HG03460 (cell line): ENCODE measurements at regions not wholly inside any gene's neighbourhood (a gene's known extent, or its start where the extent isn't known, plus 50 kb on each side); places are given as distances from the start of the nearest gene placed in this dataset.
"Not testable (repeated sequence)": the region's sequence is repeated elsewhere in the genome, so short reads cannot be mapped to it uniquely, and the experiment has no call there.

Experiments
- ATAC-seq: cut with Tn5 transposase; IDR thresholded peaks from one replicate; pipeline ENCODE4 v1.9.1; 2021; ENCODE audit not compliant: unreplicated experiment

DNA sequence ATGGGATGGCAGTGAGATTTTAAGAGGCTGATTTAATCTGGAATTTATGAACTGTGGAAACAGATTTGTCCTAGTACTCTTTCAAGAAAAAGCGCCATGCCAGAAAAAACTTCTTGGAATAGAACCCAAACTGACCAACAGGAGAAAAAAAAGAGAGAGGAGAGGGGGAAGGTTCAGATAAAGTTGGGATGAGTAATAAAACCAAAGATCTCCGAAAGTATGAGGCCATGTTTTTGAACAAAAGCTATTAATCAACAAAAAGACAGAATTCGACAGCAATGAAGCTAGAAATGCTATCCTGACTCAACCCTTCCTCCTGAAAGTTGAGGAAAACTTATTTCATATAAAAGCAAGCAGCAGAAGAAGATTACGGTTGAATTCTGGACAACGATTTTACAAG is 135.5 kb downstream of the CEMIP2 start:
- ATAC-seq = no peak

DNA sequence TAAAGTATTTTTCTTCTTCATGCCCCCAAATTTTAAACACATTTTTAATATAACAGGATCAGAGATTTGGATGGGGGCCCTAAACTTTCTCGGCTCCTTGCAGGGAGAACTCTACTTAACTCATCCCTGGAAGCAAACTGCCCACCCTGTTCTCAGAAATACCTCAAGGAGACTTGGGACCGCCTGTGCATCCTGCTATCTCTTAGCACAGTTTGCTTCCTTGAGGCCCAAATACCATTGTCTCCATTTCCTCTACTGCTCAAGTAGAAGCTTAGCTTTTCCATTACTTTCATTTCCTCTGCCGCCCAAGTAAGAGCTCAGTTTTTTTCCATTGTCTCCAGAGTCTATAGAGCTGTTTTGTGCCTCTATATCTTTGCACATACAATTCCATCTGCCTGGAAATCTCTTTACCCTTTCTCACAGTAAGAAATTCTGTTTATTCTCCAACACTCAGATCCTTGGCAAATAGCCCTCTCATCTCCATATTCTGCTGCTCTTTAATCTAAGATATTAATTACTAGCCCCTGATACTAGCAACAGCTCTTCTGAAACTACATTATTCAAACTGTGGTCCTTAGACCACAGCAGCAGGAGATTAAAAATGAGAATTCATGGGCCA is 137.8 kb downstream of the CEMIP2 start:
- no peak for ATAC-seq

DNA sequence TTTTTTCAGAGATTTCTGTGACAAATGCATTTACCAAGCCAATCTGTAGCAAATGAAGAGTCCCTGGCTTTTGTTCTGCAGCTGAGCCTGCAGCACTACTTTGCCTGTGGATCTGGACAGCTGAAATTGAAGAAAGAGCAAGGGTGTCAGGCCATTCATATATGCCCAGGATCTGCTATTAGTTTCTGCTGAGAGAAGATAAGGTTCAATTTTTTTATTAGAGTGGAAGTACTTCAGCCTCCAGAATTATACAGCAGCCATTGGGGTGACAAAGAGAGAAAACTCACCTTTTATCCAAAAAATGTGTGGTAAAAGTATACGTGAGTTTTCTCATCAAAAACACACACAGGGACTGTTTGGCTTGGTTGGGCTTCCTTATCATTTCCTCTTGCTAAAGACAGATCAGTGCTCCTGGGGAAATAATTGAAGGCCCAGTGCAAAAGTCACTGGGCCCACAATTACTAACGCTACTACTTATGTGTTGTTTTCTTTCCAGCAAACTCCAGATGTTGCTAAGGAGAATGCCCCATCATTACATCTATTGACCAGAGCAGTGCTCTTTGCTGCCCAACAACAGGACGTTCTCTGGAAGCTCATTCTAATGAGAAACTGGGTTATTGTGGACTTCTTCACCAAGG is 138.6 kb downstream of the CEMIP2 start:
- no peak for ATAC-seq

DNA sequence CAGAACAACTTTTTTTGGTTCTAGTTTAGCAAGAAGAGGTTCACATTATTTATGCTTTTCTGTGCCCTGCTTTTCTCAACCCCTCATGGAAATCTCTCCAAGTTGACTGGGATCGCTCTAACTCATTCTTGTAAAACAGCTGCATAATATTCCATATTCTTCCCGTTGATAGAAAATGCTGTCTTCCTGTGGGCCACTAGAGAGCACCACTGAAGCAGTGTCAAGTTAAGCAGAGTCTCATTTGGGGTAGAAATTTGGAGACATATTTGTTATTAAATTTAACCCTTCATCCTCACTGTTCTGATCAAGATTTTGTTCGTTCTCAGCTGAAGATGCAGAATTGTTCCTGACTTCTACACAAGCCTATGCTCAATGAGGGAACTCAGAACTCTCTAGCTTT is 140.1 kb downstream of the CEMIP2 start:
- ATAC-seq = no peak

DNA sequence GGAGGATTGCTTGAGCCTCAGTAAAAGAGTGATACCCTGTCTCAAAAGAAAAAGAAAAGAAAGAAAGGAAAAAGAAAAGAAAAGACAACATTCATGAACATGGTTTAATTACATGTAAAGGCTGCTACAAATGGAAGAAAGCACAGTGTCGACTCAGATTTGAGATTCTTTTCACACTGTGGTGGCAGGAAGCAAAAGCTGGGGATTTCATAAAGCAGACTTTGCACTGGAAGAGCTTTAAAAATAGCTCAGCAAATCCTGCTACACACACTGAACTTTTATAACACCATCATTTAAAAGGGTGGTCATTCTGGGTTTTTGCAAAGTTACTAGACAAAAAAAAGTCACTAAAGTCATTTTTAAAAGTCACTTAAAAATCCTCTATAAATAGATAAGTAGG is 140.8 kb downstream of the CEMIP2 start:
- ATAC-seq = no peak

DNA sequence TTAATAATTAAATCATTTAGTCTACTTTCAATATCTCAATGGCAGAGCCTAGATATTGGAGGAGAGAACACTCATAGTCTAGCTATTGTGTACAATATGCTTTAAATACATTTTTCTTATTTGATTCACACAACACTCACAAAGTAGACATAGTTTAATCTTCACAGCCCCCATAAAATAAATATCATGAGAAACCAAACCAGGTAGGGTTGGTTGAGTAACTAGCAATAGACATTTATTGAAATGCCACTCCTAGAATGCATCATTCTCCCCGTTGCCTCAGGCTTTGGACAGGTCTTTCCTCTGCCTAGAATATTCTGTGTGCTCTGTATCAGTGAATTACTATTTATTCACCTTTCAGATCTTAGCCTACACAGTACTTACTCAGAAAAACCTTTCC is 141.9 kb downstream of the CEMIP2 start:
- ATAC-seq = no peak

DNA sequence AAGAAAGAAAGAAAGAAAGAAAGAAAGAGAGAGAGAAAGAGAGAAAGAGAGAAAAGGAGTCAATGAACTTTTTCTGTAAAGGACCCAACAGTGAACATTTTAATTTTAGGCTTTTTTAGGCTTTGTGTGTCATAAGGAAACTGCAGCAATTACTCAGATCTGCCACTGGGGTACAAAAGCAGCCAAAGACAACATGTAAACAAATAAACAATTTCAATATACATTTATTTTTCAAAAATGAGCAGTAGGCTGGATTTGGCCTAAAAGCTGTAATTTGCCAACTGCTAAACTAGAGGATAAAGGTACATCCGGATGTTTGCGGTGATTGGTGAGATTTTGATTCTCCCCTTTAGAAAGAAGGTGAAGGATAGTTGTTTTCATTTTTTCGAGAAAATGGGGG is 143.6 kb downstream of the CEMIP2 start:
- ATAC-seq = no peak

DNA sequence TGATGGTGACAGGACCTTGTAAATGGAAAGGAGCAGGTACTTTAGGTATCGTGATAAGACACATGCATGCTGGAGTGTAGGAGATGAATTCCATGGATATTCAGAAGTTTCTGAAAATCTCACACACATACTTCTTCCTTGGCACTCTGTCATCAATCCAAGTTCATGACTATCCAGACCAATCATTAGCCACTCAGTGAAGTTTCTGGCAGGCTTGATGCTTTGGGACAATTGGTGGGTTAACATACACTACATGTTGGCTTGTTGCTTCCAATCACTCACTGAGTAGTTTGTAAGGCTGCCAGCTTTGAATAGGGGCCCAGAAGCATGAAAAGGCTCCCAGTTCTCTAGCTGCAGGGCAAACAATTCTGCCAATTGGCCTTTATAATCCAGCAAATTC is 147.6 kb downstream of the CEMIP2 start:
- no peak for ATAC-seq

DNA sequence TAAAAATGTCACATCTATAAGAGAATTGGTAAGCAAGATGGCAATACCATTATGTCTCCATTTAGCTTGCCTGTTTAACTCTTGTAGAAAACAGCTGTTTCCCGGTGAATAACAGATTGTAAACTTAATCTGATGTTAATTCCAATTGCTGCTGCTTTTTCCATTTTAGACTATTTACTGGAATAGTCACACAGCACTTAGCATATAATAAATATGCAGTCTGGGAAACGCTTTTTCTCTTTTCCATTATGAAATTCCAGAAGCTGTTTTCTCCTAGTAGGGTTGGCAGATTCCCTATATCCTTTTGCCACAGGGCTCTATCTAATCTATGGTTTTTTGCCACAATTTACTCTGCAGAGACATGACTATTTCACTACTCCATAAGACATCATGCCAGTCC is 148.0 kb downstream of the CEMIP2 start:
- ATAC-seq = no peak

DNA sequence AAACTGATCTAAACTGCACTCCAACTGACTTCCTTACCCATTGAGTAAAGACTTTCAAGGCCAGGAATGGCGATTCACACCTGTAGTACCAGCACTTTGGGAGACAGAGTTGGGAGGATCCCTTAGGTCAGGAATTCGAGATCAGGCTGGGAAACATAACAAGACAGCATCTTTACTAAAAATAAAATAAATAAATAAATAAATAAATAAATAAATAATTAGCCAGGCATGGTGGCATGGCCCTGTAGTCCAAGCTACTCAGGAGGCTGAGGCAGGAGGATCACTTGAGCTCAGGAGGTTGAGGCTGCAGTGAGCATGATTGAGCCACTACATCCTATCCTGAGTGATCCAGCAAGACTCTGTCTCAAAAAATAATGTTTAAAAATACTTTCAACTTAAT is 148.4 kb downstream of the CEMIP2 start:
- no peak for ATAC-seq

DNA sequence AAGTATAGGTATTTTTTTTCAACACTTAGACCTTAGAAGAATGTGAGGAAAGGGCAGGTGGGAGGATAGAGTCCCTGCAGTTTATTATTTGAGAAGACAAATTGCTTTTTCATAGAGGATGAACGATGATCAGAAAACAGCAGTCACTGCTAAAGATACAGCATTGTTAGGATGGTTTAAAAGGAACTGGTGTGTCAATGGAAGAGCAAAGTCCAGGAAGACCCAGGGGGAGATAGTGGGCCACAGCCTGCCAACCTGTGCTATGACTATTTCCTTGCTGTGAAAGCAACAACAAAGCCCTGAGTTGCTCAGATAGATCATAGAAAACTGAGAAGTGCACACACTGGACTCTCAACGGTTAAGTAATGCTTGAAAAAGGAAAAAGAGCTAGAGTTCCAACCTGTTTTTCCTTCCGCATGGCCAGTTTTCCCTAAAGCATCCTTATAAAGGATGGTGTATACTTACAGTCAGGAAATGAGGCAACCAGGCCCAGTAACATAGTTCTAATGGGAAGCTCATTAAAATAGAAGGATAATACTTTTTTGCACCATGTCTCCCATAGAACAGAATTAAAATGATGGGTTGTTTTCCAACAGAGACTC is 153.8 kb downstream of the CEMIP2 start:
- ATAC-seq = no peak

DNA sequence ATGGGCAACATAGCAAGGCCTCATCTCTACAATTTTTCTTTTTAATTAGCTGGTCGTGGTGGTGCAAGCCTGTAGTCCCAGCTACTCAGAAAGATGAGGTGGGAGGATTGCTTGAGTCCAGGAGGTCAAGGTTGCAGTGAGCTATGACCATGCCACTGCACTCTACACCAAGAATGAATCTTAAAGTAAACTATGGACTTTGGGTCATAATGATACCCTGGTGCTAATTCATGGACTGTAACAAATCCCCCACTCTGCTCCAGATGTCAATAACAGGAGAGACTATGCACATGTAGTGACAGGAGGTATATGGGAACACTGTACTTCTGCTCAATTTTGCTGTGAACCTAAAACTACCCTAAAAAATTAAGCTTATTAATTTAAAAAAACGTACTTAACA is 155.4 kb downstream of the CEMIP2 start:
- ATAC-seq = no peak

DNA sequence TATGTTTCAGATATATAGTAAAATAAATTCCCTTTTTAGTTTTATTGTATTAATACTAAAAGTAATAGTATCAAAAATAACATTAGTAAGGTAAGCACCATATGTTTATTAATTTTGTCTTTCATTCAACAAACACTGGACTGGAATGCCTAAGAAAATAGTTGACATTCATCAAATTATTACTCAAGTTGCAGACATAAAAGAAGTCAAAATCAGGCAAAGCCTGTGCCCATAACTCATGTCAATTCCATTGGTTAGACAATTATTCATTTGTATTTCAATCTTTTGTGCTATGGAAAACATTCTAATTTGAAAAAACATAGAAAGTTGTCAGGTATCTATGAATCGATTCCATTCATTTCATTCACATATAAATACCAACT is 158.9 kb downstream of the CEMIP2 start:
- ATAC-seq = no peak

DNA sequence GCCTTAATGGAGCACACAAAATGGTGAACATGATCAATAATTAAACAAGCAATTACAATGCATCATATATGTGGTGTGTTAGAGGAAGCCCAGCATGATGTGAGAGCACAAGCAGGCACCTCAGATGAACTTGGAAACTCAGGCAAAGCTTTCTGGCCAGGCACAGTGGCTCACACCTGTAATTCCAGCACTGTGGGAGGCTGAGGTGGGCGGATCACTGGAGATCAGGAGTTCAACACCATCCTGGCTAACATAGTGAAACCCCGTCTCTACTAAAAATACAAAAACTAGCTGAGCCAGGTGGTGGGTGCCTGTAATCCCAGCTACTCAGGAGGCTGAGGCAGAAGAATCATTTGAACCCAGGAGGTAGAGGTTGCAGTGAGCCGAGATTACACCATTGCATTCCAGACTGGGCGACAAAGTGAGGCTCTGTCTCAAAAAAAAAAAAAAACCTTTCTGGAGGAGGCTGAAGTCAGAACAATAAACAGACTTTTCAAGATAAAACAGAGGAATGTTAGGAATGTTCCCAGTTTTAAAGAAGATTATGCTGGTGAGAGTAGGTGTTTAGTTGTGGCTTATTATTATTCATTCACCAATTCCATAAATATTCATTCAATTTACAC is 159.4 kb downstream of the CEMIP2 start:
- ATAC-seq = no peak

DNA sequence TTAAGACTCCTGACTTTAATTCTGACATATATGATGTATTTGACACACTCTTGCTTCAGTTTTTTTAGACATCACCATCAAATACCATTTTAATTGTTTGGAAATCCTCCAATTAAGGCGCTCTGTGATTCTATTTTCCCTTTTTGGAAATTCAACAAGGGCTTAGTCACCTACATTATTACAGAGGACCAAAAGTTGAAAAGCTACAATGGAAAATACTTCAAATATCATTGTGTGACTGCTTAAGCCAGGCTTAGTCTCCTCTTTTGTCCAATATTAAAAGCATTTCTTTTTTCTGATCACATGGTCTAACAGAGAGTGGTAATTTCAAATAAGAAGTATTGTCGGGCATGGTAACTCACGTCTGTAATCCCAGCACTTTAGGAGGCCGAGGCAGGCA is 160.3 kb downstream of the CEMIP2 start:
- no peak for ATAC-seq

DNA sequence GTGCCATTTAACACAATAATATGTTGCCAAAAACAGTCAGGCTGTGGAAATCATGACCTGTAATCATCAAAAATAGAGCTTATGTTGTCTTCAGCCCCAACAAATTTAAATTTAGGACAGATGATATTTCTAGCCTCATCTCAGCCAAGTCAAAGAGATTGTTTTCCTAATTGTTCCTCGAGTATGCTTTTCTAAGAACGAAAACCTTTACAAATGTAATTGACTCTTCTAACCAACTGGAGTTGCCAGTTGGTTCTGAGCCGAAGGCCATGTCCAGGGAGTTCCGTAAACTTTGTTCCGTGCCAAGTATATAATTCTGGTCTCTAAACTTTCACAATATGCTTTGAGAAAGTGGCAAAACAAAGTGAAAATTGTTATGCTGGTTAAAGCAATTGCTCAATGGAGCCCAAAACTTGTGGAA is 160.8 kb downstream of the CEMIP2 start:
- no peak for ATAC-seq

DNA sequence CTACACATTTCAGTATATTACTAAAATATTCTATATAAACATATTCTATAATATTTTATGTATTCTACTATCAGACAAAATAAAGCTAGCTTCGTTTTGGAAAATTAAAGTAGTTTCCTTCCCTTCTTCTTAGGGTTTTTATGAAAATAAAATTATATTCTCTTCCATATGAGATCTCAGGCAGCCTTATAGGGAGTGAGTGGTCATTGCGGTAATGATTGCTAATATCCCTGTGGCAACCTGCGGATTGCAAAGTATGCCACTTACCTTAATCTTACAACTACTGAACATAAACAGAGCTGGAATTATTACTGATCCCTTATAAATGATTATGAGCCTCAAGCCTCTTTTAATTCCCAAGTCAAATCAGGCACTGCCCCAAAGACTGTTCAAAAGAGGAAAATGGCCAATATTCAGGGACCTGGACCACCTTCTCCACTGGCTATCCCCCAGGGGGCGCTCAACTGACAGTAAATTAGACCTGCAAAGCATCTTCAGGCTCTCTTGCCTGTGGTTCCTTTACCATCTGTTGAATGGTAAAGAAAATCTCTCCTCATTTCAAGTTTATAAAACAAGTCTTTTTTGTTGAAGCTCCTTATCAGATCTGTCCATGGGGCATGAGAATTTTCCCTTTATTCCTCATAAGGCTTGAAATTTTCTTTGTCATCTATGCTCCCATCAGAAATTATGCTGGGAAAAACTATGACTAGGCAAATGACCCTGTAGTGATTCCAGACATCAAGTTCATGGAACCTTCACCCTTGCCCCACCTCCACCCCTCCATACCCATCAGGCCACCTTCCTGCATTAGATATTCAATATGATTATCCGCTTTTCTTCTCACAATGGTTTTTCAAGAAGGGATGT is 163.9 kb downstream of the CEMIP2 start:
- ATAC-seq = peak; percentile 82

DNA sequence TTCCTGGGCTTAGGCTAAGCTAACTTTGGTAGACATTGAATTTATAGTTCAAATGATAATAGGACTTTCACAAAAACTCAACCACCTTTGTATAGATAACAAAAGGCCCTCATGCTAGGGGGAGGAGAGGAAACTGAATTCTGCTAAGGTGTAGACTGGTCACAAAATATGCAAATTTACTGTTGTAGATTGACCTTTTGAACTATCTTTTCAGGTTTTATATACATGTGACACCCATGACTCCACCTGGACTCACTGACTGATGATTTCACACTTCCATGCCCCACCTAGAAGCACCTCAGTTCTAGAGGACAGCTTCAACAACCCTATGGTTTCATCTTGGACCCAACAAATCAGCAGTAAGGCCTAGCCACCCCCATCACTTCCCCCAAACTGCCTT is 165.7 kb downstream of the CEMIP2 start:
- ATAC-seq = no peak

DNA sequence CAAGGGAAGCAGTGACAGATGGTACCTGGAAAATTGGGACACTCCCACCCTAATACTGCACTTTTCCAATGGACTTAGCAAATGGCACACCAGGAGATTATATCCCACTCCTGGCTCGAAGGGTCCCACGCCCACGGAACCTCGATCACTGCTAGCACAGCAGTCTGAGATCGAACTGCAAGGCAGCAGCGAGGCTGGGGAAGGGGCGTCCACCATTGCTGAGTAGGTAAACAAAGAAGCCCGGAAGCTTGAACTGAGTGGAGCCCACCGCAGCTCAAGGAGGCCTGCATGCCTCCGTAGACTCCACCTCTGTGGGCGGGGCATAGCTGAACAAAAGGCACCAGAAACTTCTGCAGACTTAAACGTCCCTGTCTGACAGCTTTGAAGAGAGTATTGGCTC is 172.6 kb downstream of the CEMIP2 start:
- ATAC-seq = not testable (repeated sequence)

DNA sequence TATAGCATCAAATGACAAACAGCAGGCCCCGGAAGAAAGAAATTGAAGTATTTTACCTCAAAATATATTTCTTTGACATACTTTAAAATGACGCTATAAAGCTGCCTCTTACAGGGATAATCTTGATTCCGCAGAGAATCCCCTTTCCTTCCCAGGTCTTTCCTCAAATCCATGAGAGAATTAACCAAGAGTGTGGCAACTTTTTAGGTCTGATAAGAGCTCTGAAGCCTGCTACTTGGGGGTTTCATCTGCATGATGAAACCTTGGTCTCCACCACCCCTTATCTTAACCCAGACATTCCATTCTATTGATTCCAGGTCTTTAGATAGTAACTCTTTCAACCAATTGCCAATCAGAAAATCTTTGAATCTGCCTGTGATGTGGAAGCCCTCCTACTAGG is 173.8 kb downstream of the CEMIP2 start:
- no peak for ATAC-seq

DNA sequence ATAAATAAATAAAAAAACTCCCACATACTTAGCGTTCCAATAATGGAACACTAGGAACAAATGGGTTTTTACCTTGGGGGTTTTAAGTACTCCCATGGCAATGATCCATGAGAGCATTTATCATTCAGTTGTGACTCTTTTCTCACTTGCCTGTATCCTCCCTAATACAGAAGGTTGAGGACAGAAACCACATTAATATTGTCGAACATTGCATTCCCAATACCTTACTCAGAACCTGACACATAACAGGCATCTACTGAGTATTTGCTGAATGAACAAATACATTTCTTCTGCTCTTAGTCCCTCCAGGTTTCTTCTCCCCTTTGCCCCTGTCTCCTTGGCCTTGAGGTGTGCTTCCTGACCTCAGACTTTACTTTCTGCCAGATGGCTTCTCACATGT is 175.9 kb downstream of the CEMIP2 start:
- ATAC-seq = no peak
